Endothelial cell (in vitro differentiated cells): ENCODE measurements at regions not wholly inside any gene's neighbourhood (a gene's known extent, or its start where the extent isn't known, plus 50 kb on each side); places are given as distances from the start of the nearest gene placed in this dataset.

Experiments
- DNase-seq: peaks from one replicate; pipeline ENCODE4 v3.0.0; 2021; ENCODE audit warnings: low spot score
- H3K27ac Mint-ChIP-seq: one replicate; pipeline ENCODE4 v1.8.0; 2021; ENCODE audit warnings: mixed read lengths, inconsistent platforms; ENCODE audit not compliant: unreplicated experiment
- H3K27me3 Mint-ChIP-seq: one replicate; pipeline ENCODE4 v1.8.0; 2021; ENCODE audit warnings: mild to moderate bottlenecking, moderate library complexity, mixed read lengths, inconsistent platforms; ENCODE audit not compliant: unreplicated experiment
- H3K36me3 Mint-ChIP-seq: one replicate; pipeline ENCODE4 v1.8.0; 2021; ENCODE audit warnings: mild to moderate bottlenecking, low read depth, mixed read lengths, inconsistent platforms; ENCODE audit not compliant: unreplicated experiment
- H3K4me1 Mint-ChIP-seq: one replicate; pipeline ENCODE4 v1.8.0; 2021; ENCODE audit warnings: mild to moderate bottlenecking, mixed read lengths, inconsistent platforms; ENCODE audit not compliant: unreplicated experiment
- H3K4me3 Mint-ChIP-seq: one replicate; pipeline ENCODE4 v1.8.0; 2021; ENCODE audit warnings: mild to moderate bottlenecking, mixed read lengths, inconsistent platforms; ENCODE audit not compliant: unreplicated experiment
- H3K9me3 Mint-ChIP-seq: one replicate; pipeline ENCODE4 v1.8.0; 2021; ENCODE audit warnings: mixed read lengths, inconsistent platforms; ENCODE audit not compliant: unreplicated experiment
- TF ChIP-seq, protein P1 (sequence below): fragments of 200-600 bp; sonication (generic); IDR thresholded peaks from one replicate; pipeline ENCODE4 v1.5.0; 2021; ENCODE audit warnings: antibody characterized with exemption; ENCODE audit not compliant: unreplicated experiment

DNA sequence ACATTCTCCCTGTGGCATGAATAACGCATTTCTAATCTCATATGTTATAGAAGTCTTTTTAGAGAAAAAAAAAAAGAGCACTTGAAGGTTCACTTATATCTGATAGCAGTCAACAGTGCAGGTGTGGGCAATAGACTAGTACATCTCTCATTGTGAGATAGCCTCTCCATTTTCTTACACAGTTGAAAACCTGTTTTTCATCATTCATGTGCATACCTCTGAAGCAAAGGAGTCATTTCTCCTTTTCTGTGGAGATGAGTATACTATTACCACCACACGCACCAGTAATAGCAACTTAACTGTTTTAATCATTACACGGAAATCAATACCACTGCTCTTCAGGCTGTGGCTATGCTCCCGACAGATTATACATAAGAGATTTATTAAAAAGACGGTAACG, 1653.3 kb upstream of the TMEFF2 start:
- Mint-ChIP-seq H3K4me3 (no peak overlapping the region), H3K27ac (no peak overlapping the region), H3K36me3 (no peaks in the 10 kb centered on the region), H3K4me1 (no peaks in the 10 kb centered on the region), H3K9me3 (no peaks in the 10 kb centered on the region), H3K27me3 (no peaks in the 10 kb centered on the region)
- no peak for DNase-seq
- TF ChIP-seq, protein P1, sequence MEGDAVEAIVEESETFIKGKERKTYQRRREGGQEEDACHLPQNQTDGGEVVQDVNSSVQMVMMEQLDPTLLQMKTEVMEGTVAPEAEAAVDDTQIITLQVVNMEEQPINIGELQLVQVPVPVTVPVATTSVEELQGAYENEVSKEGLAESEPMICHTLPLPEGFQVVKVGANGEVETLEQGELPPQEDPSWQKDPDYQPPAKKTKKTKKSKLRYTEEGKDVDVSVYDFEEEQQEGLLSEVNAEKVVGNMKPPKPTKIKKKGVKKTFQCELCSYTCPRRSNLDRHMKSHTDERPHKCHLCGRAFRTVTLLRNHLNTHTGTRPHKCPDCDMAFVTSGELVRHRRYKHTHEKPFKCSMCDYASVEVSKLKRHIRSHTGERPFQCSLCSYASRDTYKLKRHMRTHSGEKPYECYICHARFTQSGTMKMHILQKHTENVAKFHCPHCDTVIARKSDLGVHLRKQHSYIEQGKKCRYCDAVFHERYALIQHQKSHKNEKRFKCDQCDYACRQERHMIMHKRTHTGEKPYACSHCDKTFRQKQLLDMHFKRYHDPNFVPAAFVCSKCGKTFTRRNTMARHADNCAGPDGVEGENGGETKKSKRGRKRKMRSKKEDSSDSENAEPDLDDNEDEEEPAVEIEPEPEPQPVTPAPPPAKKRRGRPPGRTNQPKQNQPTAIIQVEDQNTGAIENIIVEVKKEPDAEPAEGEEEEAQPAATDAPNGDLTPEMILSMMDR = no peak

DNA sequence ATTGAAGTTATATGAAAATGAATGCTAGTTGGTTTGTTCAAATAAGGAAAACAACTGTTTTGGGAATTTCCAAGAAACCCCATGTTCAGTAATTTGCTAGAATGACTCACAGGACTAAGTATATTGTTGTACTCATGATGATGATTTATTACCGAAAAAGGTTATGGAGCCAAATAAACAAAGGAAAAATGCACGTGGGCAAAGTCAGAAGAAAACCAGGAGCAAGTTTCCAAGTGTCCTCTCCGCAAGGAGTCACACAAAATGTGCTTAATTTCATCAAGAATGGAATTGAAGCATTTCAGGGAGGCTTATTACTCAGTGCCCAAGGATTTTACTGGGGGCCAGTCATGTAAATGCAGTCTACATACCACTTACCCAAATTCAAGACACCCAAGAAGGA, 1652.4 kb upstream of the TMEFF2 start:
- H3K9me3 Mint-ChIP-seq = no peaks in the 10 kb centered on the region
- H3K27ac Mint-ChIP-seq = no peak overlapping the region
- DNase-seq = no peak
- H3K36me3 Mint-ChIP-seq = no peaks in the 10 kb centered on the region
- TF ChIP-seq, protein P1 = no peak
- H3K27me3 Mint-ChIP-seq = no peaks in the 10 kb centered on the region
- no peak overlapping the region for H3K4me3 Mint-ChIP-seq
- no peaks in the 10 kb centered on the region for H3K4me1 Mint-ChIP-seq

- Mint-ChIP-seq H3K4me3 (no peak overlapping the region), H3K9me3 (no peaks in the 10 kb centered on the region), H3K27ac (no peak overlapping the region), H3K27me3 (no peaks in the 10 kb centered on the region), H3K4me1 (no peaks in the 10 kb centered on the region), H3K36me3 (no peaks in the 10 kb centered on the region)
- TF ChIP-seq, protein P1 = no peak
- DNase-seq = no peak
These were observed 1650.9 kb upstream of the TMEFF2 start for GRCh38 chr2:193845604-193846003.

- TF ChIP-seq, protein P1 = no peak
- no peak overlapping the region for H3K27ac Mint-ChIP-seq
- H3K36me3 Mint-ChIP-seq = no peaks in the 10 kb centered on the region
- no peaks in the 10 kb centered on the region for H3K9me3 Mint-ChIP-seq
- H3K27me3 Mint-ChIP-seq = no peaks in the 10 kb centered on the region
- DNase-seq = no peak
- H3K4me1 Mint-ChIP-seq = no peaks in the 10 kb centered on the region
- no peak overlapping the region for H3K4me3 Mint-ChIP-seq
These were observed 1648.9 kb upstream of the TMEFF2 start for GRCh38 chr2:193843675-193844074.

DNA sequence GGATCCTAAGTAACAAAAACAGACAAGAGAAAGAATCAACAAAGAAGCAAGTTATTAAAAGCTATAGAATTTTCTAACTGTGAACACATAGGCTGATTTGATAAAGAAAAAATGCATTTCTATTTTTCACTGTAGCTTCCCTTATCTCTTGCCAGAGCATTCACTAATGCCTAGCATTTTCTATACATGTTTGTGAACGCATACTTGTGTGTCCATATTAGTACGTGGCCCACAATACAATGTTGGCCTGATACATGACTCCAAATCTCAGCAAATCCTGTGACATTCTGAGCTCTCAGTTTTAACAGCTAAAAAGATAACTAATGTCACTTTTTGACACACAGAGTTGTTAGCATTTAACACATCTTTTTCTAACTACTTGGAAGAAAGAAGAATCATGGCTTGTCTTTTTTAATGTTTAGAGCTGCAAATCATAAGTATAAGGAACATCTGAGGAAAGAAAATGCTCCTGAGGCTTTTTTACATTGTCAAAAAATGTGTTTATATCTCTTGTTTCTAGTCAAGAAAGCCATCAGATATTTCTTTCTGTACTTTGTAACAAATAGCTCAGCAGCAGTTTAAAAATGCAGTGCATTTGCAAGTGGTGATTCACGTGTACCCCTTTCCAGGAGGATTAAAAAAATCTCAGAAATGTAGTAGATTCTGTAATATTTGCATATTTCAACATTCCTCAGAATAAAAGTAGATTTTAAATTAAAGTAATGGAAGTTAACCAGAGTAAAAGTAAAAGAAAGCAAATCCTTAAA, 1646.8 kb upstream of the TMEFF2 start:
- no peak overlapping the region for H3K27ac Mint-ChIP-seq
- H3K36me3 Mint-ChIP-seq = no peaks in the 10 kb centered on the region
- DNase-seq = no peak
- H3K4me1 Mint-ChIP-seq = no peaks in the 10 kb centered on the region
- TF ChIP-seq, protein P1 = no peak
- no peaks in the 10 kb centered on the region for H3K9me3 Mint-ChIP-seq
- H3K27me3 Mint-ChIP-seq = no peaks in the 10 kb centered on the region
- H3K4me3 Mint-ChIP-seq = no peak overlapping the region
